K562 (cell line): ENCODE measurements at regions not wholly inside any gene's neighbourhood (a gene's known extent, or its start where the extent isn't known, plus 50 kb on each side); places are given as distances from the start of the nearest gene placed in this dataset.

Experiments used
- ATAC-seq: fragments of 200-7000 bp; cut with Tn5 transposase; 3 replicates; pipeline ENCODE4 v1.9.1; 2020; ENCODE audit warnings: moderate library complexity
- BruUV-seq: library from RNA; stranded (reverse); fragments of 400-500 nt; replicated peaks from 2 replicates; lab custom pipeline; 2021; lab: Mats Ljungman, UMichigan
- CTCF ChIA-PET: fragments of 300-600 bp; formaldehyde crosslinking; extraction: SDS; loops from one replicate; lab custom pipeline; 2021; ENCODE audit warnings: low intra/inter-chr PET ratio; lab: Yijun Ruan, JAX
- POLR2A ChIA-PET: fragments of 300-600, 350-650 bp; sonication (Branson Sonifier 250); formaldehyde crosslinking; extraction: SDS; loops from one replicate; lab custom pipeline; 2021; ENCODE audit warnings: antibody characterized with exemption, inconsistent platforms; lab: Yijun Ruan, JAX
- DNase-seq, 4 experiments: peaks; one replicate each; pipeline versions ENCODE4 v3.0.0 to v3.0.0-alpha.2; 2011 to 2018; ENCODE audit warnings: low spot score in 3 of 4, mixed read lengths in 3 of 4; ENCODE audit errors: extremely low read depth in 1 of 4
- FAIRE-seq: peaks from 2 replicates; lab custom pipeline; 2011; peaks lifted over from hg19 to GRCh38; lab: Jason Lieb, UNC
- H2AFZ ChIP-seq: 2 replicates; pipeline ENCODE4 v1.6.0; 2011; ENCODE audit warnings: low read depth, low read length, control low read depth, inconsistent platforms
- H3K27ac ChIP-seq: fragments of 200-600 bp; 3 replicates; pipeline ENCODE4 v1.8.0; 2011; ENCODE audit warnings: low read depth, mild to moderate bottlenecking, control low read depth, inconsistent platforms, low read length, moderate library complexity, mixed read lengths; ENCODE audit errors: extremely low read depth
- H3K27me3 ChIP-seq, 2 experiments: fragments of 300-600 bp in 1 of 2; 2 replicates in 1 of 2; 3 replicates in 1 of 2; pipeline versions ENCODE4 v1.6.0 to v1.8.0; 2011; ENCODE audit warnings: inconsistent platforms in 2 of 2, low read length in 2 of 2, mild to moderate bottlenecking in 1 of 2, mixed read lengths in 1 of 2, moderate library complexity in 1 of 2; ENCODE audit not compliant: control insufficient read depth in 2 of 2, insufficient read depth in 2 of 2
- H3K36me3 ChIP-seq: fragments of 300-600 bp; 3 replicates; pipeline ENCODE4 v1.8.0; 2011; ENCODE audit warnings: mild to moderate bottlenecking, low read length, inconsistent platforms; ENCODE audit not compliant: control insufficient read depth, insufficient read depth
- H3K4me1 ChIP-seq, 2 experiments: fragments of 200-600 bp in 1 of 2; replicated peaks in 1 of 2; 2 replicates in 1 of 2; 3 replicates in 1 of 2; pipeline versions ENCODE4 v1.5.1 to v1.8.0; 2011; ENCODE audit warnings: inconsistent platforms in 2 of 2, low read length in 2 of 2, mild to moderate bottlenecking in 1 of 2, mixed read lengths in 1 of 2, moderate library complexity in 1 of 2; ENCODE audit not compliant: control insufficient read depth in 2 of 2, insufficient read depth in 2 of 2
- H3K4me2 ChIP-seq: 2 replicates; pipeline ENCODE4 v1.6.1; 2011; ENCODE audit warnings: low read length, control low read depth, inconsistent platforms, mixed read lengths; ENCODE audit not compliant: insufficient read depth
- H3K4me3 ChIP-seq: fragments of 200-600 bp; sonication (generic), shearing (Covaris generic); 2 replicates; pipeline ENCODE4 v1.5.1; 2016; ENCODE audit warnings: control low read depth, inconsistent platforms
- H3K79me2 ChIP-seq: fragments of 200-600 bp; 3 replicates; pipeline ENCODE4 v1.8.0; 2011; ENCODE audit warnings: low read length, inconsistent platforms; ENCODE audit not compliant: control insufficient read depth, insufficient read depth
- H3K9ac ChIP-seq, 2 experiments: 2 replicates each; pipeline versions ENCODE4 v1.6.0 to v1.6.1; 2011; ENCODE audit warnings: low read depth in 2 of 2, low read length in 2 of 2, control low read depth in 1 of 2, inconsistent platforms in 1 of 2, mild to moderate bottlenecking in 1 of 2, mixed read lengths in 1 of 2; ENCODE audit not compliant: insufficient read depth in 1 of 2
- H3K9me1 ChIP-seq: one replicate; pipeline ENCODE4 v1.6.0; 2011; ENCODE audit warnings: inconsistent platforms, mild to moderate bottlenecking, low read length, moderate library complexity; ENCODE audit not compliant: control insufficient read depth, insufficient read depth
- H3K9me3 ChIP-seq: replicated peaks from 2 replicates; pipeline ENCODE4 v1.5.1; 2011; ENCODE audit warnings: low read depth, low read length, inconsistent platforms; ENCODE audit not compliant: control insufficient read depth, insufficient read depth
- H4K20me1 ChIP-seq: replicated peaks from 2 replicates; pipeline ENCODE4 v1.6.1; 2011; ENCODE audit warnings: low read length, inconsistent platforms, mixed read lengths; ENCODE audit not compliant: control insufficient read depth, insufficient read depth
- CBX3 ChIP-seq, 2 experiments: IDR thresholded peaks; 1 replicate in 1 of 2; 2 replicates in 1 of 2; pipeline ENCODE4 v1.6.1; 2012; ENCODE audit warnings: inconsistent platforms in 2 of 2, low read length in 2 of 2, borderline replicate concordance in 1 of 2, control low read depth in 1 of 2
- ELF1 ChIP-seq: fragments of 200-800 bp; sonication (Bioruptor generic); IDR thresholded peaks from 2 replicates; pipeline ENCODE4 v1.6.1; 2016; ENCODE audit warnings: missing genetic modification characterization, missing compliant biosample characterization
- FIP1L1 ChIP-seq: fragments of 200-400 bp; formaldehyde crosslinking; IDR thresholded peaks from 2 replicates; pipeline ENCODE4 v1.6.1; 2018; ENCODE audit warnings: mild to moderate bottlenecking, low read depth, low read length; ENCODE audit not compliant: poor library complexity, severe bottlenecking
- GABPA ChIP-seq: fragments of 200-800 bp; sonication (Bioruptor generic); conservative IDR thresholded peaks from 2 replicates; pipeline ENCODE4 v1.6.1; 2016; ENCODE audit warnings: low read depth, missing genetic modification characterization, missing compliant biosample characterization
- NFATC3 ChIP-seq: fragments of 450-650 bp; IDR thresholded peaks from 2 replicates; pipeline ENCODE4 v1.6.1; 2017; ENCODE audit warnings: mild to moderate bottlenecking
- RCOR1 ChIP-seq, 2 experiments: IDR thresholded peaks; 2 replicates each; pipeline ENCODE4 v1.6.1; 2012; ENCODE audit warnings: low read depth in 2 of 2, low read length in 2 of 2, borderline replicate concordance in 1 of 2, improper control_type of control experiment in 1 of 2
- RUNX1 ChIP-seq: sonication (generic); IDR thresholded peaks from 2 replicates; pipeline ENCODE4 v1.6.1; 2016; ENCODE audit warnings: antibody characterized with exemption, low read depth
- STAT5B ChIP-seq: fragments of 250-450 bp; sonication (Bioruptor Pico); IDR thresholded peaks from 2 replicates; pipeline ENCODE4 v1.8.0; 2021; ENCODE audit warnings: mild to moderate bottlenecking, inconsistent platforms
- TARDBP ChIP-seq: fragments of 450-650 bp; IDR thresholded peaks from 2 replicates; pipeline ENCODE4 v1.6.1; 2016
- ZNF263 ChIP-seq: sonication (generic); formaldehyde crosslinking; IDR thresholded peaks from 2 replicates; pipeline ENCODE4 v1.8.0; 2022; ENCODE audit warnings: mild to moderate bottlenecking, missing genetic modification reagents, borderline replicate concordance
- WGBS: fragments of 100-300 bp; shearing (Covaris generic); methylation state at CpG from one replicate; pipeline ENCODE4 v1.1.6; 2016; ENCODE audit warnings: low coverage, mixed read lengths; ENCODE audit not compliant: insufficient coverage; ENCODE audit errors: missing lambda C conversion rate; 5-methylcytosine and 5-hydroxymethylcytosine counted together
- in situ Hi-C: fragments of 300-500 bp; cut with MboI; formaldehyde crosslinking; loops from 4 replicates; pipeline ENCODE4 v1.15.0; 2018; ENCODE audit warnings: inconsistent platforms, mixed read lengths
- intact Hi-C: fragments of 100-400 bp; cut with micrococcal nuclease; formaldehyde crosslinking; loops from 2 replicates; pipeline ENCODE4 v1.14.2; 2022
- TF ChIP-seq, protein P1 (sequence below): fragments of 200-600 bp; sonication (generic); IDR thresholded peaks from one replicate; pipeline ENCODE4 v1.6.1; 2012; ENCODE audit warnings: mild to moderate bottlenecking, low read depth, low read length, inconsistent platforms

DNA sequence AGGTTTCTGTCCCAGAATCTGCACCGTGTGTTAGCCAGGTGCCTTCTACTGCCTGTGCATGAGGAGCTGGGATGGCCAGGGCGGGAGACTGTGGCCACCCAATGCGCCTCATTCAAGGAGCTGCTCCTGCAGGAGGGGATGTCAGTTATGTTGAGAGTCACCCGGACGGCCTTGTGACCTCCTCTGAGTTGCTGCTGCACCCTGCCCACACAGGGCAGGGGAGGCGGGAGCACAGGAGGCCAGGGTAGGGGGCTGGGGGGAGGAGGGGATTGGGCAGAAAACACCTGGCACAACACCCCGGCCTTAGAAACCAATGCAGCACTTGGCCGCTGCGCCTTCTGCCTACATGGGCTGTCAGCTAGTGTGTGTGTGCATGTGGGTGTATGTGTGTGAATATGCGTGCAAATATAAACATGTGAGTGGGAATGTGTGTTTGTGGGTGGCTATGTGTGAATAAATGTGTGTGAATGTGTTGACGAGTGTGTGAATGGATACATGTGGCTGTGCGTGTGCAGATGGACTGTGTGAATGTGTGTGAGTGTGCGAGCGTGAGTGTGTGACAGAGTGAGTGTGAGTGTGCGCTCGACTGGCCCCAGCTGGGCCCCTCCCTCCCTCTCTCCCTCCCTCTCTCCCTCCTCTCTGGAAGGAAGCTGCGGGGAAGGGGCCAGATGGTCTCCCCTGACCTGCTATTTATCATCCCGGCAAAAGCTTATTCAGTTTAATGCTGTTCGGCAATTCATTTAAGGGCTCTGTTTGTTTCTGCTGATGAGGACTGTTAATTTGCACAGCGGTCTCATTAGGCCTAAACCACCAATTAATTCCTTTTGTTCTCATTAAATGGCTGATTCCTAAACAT is 106.9 kb downstream of the TLE3 start:
- BruUV-seq, result no TSS peak
- Histone ChIP-seq H2AFZ (no peak overlapping the region), H4K20me1 (no peaks in the 10 kb centered on the region; the same call in 1 of the 2 replicates), H3K4me1 (no peaks in the 10 kb centered on the region), H3K4me3 (no peak overlapping the region), H3K9me1 (no peaks in the 10 kb centered on the region), H3K36me3 (no peaks in the 10 kb centered on the region), H3K9me3 (no peaks in the 10 kb centered on the region), H3K27ac (no peak overlapping the region), H3K9ac (no peak overlapping the region), H3K4me2 (no peak overlapping the region), H3K27me3 (peaks cover 8 to 39% of the 10 kb centered on the region in 2 experiments; a peak in 4 of 5 replicates), H3K79me2 (no peaks in the 10 kb centered on the region)
- ATAC-seq (no peak), DNase-seq (no peak), FAIRE-seq (no peak)
- ChIA-PET POLR2A (interaction anchor here (0.5 to 0.6 kb wide), 4 partner anchors 34 to 527 kb away, joined by 3 read pairs; no protein-coding TSS in a partner anchor), CTCF (no interaction called here)
- intact Hi-C loops (no loop called here), in situ Hi-C loops (no loop called here)
- 2% methylated on average over 19 of the region's 20 CpGs for WGBS
- TF ChIP-seq ELF1 (no peak), RCOR1 (IDR thresholded peaks at IDR 0.05; ENCODE audit: borderline replicate concordance in 1 of 2, low read depth in 2 of 2, low read length in 2 of 2) (no peak), RUNX1 (no peak), GABPA (tag) (no peak), FIP1L1 (no peak), STAT5B (CRISPR knock-in tag) (no peak), TARDBP (no peak), ZNF263 (CRISPR knock-in tag) (no peak), CBX3 (IDR thresholded peaks at IDR 0.05; ENCODE audit: borderline replicate concordance in 1 of 2, low read length in 2 of 2) (no peak), NFATC3 (no peak)
- TF ChIP-seq, protein P1, sequence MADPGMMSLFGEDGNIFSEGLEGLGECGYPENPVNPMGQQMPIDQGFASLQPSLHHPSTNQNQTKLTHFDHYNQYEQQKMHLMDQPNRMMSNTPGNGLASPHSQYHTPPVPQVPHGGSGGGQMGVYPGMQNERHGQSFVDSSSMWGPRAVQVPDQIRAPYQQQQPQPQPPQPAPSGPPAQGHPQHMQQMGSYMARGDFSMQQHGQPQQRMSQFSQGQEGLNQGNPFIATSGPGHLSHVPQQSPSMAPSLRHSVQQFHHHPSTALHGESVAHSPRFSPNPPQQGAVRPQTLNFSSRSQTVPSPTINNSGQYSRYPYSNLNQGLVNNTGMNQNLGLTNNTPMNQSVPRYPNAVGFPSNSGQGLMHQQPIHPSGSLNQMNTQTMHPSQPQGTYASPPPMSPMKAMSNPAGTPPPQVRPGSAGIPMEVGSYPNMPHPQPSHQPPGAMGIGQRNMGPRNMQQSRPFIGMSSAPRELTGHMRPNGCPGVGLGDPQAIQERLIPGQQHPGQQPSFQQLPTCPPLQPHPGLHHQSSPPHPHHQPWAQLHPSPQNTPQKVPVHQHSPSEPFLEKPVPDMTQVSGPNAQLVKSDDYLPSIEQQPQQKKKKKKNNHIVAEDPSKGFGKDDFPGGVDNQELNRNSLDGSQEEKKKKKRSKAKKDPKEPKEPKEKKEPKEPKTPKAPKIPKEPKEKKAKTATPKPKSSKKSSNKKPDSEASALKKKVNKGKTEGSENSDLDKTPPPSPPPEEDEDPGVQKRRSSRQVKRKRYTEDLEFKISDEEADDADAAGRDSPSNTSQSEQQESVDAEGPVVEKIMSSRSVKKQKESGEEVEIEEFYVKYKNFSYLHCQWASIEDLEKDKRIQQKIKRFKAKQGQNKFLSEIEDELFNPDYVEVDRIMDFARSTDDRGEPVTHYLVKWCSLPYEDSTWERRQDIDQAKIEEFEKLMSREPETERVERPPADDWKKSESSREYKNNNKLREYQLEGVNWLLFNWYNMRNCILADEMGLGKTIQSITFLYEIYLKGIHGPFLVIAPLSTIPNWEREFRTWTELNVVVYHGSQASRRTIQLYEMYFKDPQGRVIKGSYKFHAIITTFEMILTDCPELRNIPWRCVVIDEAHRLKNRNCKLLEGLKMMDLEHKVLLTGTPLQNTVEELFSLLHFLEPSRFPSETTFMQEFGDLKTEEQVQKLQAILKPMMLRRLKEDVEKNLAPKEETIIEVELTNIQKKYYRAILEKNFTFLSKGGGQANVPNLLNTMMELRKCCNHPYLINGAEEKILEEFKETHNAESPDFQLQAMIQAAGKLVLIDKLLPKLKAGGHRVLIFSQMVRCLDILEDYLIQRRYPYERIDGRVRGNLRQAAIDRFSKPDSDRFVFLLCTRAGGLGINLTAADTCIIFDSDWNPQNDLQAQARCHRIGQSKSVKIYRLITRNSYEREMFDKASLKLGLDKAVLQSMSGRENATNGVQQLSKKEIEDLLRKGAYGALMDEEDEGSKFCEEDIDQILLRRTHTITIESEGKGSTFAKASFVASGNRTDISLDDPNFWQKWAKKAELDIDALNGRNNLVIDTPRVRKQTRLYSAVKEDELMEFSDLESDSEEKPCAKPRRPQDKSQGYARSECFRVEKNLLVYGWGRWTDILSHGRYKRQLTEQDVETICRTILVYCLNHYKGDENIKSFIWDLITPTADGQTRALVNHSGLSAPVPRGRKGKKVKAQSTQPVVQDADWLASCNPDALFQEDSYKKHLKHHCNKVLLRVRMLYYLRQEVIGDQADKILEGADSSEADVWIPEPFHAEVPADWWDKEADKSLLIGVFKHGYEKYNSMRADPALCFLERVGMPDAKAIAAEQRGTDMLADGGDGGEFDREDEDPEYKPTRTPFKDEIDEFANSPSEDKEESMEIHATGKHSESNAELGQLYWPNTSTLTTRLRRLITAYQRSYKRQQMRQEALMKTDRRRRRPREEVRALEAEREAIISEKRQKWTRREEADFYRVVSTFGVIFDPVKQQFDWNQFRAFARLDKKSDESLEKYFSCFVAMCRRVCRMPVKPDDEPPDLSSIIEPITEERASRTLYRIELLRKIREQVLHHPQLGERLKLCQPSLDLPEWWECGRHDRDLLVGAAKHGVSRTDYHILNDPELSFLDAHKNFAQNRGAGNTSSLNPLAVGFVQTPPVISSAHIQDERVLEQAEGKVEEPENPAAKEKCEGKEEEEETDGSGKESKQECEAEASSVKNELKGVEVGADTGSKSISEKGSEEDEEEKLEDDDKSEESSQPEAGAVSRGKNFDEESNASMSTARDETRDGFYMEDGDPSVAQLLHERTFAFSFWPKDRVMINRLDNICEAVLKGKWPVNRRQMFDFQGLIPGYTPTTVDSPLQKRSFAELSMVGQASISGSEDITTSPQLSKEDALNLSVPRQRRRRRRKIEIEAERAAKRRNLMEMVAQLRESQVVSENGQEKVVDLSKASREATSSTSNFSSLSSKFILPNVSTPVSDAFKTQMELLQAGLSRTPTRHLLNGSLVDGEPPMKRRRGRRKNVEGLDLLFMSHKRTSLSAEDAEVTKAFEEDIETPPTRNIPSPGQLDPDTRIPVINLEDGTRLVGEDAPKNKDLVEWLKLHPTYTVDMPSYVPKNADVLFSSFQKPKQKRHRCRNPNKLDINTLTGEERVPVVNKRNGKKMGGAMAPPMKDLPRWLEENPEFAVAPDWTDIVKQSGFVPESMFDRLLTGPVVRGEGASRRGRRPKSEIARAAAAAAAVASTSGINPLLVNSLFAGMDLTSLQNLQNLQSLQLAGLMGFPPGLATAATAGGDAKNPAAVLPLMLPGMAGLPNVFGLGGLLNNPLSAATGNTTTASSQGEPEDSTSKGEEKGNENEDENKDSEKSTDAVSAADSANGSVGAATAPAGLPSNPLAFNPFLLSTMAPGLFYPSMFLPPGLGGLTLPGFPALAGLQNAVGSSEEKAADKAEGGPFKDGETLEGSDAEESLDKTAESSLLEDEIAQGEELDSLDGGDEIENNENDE, result no peak
